LNCaP clone FGC (cell line): ENCODE measurements at regions not wholly inside any gene's neighbourhood (a gene's known extent, or its start where the extent isn't known, plus 50 kb on each side); places are given as distances from the start of the nearest gene placed in this dataset.
A peak's percentile ranks its signal among the peaks of the same experiment; 100 is the strongest.

Source experiments
- DNase-seq: peaks from one replicate; pipeline ENCODE4 v3.0.0-alpha.2; 2011; ENCODE audit warnings: low read depth
- H3K4me3 ChIP-seq: 2 replicates; pipeline ENCODE4 v1.5.1; 2011; ENCODE audit warnings: mild to moderate bottlenecking, low read depth, low read length, control low read depth
- CTCF ChIP-seq: IDR thresholded peaks from 2 replicates; pipeline ENCODE4 v1.5.1; 2012; ENCODE audit warnings: mild to moderate bottlenecking; ENCODE audit not compliant: control insufficient read depth, insufficient read depth; ENCODE audit errors: extremely low read depth

DNA sequence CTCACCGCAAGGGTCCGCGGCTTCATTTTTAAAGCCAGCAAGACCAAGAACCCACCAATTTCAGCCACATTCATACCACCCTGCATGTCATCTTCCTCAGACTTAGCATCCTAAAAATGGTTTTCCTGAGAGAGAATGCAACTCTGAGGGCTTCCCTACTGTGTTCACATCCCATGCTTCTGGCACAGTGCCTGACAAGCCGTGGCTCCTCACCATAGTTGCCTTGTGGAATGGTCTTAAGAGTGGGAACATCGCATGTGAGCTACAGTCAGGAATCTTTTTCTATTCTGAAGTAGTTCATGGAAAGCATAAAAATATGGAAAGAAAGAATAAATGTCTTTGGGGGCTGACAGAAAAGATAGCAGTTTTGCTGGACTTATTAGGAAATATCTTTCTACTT, 120.3 kb downstream of the RAP2B start:
- H3K4me3 ChIP-seq = no peak overlapping the region
- no peak for TF ChIP-seq CTCF
- no peak for DNase-seq

- TF ChIP-seq CTCF = no peak
These were observed 122.4 kb downstream of the RAP2B start for GRCh38 chr3:153284282-153284938.

GRCh38 chr3:153285194-153285641, 123.2 kb downstream of the RAP2B start:
- no peak for DNase-seq
- TF ChIP-seq CTCF = no peak
- H3K4me3 ChIP-seq = no peak overlapping the region

More at GRCh38 chr3:153284282-153284938, 122.4 kb downstream of the RAP2B start:
- no peak overlapping the region for H3K4me3 ChIP-seq
- peak; percentile 3 for DNase-seq

- DNase-seq = no peak
- no peak for TF ChIP-seq CTCF
These were observed 124.0 kb downstream of the RAP2B start for GRCh38 chr3:153285982-153286381.

GRCh38 chr3:153287017-153287416, 125.0 kb downstream of the RAP2B start:
- no peak for TF ChIP-seq CTCF
- H3K4me3 ChIP-seq = no peak overlapping the region
- no peak for DNase-seq

More at GRCh38 chr3:153285982-153286381, 124.0 kb downstream of the RAP2B start:
- H3K4me3 ChIP-seq = no peak overlapping the region

DNA sequence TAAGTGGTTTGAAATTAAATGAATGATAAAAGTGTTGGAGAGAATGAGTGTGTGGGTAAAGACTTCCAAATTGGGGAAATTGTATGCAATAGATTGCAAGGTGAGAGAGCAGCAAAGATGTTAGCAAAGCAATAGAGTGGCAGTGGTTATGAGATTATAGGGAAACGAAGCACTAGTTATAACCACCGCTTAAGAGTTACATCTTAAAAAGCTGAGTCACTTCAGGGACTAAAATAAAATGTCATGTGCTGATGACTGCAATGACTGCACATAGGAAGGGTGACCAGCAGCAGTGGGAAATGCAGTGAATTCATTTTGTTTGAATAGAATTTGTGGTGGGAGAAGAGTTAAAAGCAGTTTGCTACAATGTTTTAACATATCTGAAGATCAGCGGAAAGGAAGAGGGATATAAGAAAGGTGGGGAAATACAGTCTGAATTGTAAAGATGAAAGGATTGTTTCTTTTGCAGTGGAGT, 127.3 kb downstream of the RAP2B start:
- no peak for TF ChIP-seq CTCF
- DNase-seq = no peak

DNA sequence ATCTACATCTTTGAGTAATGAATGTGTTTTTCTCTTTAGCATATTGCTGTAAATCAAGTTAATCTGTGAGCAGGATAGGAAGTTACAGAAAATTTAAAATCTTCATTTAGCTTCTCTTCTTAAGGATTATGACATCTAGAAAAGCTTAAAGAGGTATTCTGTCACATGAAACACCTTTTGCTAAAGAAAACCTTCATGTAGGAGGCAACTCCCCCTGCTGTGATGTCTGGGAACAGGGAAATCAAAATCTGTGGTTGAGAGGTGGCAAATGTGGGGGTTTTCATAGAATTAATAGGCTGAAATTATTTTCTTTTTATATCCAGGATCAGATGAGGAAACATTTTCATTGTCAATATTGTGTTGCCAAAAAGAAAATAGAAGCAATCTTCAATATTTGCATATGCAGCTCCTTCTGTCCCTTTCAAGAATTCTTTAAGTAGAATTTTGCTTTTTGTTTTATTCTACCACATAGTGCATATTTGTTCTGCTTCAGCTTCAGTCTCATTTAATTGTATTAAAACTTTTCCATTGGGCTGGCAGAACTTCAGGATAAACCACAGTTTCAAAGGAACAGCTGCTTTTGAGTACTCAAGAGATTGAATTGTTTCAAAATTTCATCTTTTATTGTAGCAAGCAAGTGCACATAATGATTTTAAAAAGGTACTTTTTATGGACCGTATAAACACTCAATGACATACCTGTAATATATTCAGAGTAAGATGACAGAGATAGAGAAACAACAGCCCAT, 128.4 kb downstream of the RAP2B start:
- H3K4me3 ChIP-seq = no peak overlapping the region
- TF ChIP-seq CTCF = peak; percentile 49
- no peak for DNase-seq

More for the DNA sequence above, 127.3 kb downstream of the RAP2B start:
- H3K4me3 ChIP-seq = no peak overlapping the region
